HL-60 (cell line): ENCODE measurements at regions not wholly inside any gene's neighbourhood (a gene's known extent, or its start where the extent isn't known, plus 50 kb on each side); places are given as distances from the start of the nearest gene placed in this dataset.

Experiments
- POLR2AphosphoS5 ChIP-seq: IDR thresholded peaks from 2 replicates; pipeline ENCODE4 v1.6.1; 2012; ENCODE audit warnings: low read depth
- REST ChIP-seq: IDR thresholded peaks from 2 replicates; pipeline ENCODE4 v1.6.1; 2012; ENCODE audit warnings: low read depth; ENCODE audit not compliant: insufficient replicate concordance
- TF ChIP-seq, protein P1 (sequence below): IDR thresholded peaks from one replicate; pipeline ENCODE4 v1.5.1; 2011; ENCODE audit warnings: low read length, control low read depth, inconsistent platforms; ENCODE audit not compliant: insufficient read depth

GRCh38 chrX:98490670-98491069, 1607.0 kb downstream of the RPA4 start:
- TF ChIP-seq POLR2AphosphoS5 (no peak), REST (no peak)
- TF ChIP-seq, protein P1, sequence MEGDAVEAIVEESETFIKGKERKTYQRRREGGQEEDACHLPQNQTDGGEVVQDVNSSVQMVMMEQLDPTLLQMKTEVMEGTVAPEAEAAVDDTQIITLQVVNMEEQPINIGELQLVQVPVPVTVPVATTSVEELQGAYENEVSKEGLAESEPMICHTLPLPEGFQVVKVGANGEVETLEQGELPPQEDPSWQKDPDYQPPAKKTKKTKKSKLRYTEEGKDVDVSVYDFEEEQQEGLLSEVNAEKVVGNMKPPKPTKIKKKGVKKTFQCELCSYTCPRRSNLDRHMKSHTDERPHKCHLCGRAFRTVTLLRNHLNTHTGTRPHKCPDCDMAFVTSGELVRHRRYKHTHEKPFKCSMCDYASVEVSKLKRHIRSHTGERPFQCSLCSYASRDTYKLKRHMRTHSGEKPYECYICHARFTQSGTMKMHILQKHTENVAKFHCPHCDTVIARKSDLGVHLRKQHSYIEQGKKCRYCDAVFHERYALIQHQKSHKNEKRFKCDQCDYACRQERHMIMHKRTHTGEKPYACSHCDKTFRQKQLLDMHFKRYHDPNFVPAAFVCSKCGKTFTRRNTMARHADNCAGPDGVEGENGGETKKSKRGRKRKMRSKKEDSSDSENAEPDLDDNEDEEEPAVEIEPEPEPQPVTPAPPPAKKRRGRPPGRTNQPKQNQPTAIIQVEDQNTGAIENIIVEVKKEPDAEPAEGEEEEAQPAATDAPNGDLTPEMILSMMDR, result no peak
